ENCODE measurements at regions not wholly inside any gene's neighbourhood (a gene's known extent, or its start where the extent isn't known, plus 50 kb on each side); places are given as distances from the start of the nearest gene placed in this dataset.
A peak's percentile ranks its signal among the peaks of the same experiment; 100 is the strongest.

DNA sequence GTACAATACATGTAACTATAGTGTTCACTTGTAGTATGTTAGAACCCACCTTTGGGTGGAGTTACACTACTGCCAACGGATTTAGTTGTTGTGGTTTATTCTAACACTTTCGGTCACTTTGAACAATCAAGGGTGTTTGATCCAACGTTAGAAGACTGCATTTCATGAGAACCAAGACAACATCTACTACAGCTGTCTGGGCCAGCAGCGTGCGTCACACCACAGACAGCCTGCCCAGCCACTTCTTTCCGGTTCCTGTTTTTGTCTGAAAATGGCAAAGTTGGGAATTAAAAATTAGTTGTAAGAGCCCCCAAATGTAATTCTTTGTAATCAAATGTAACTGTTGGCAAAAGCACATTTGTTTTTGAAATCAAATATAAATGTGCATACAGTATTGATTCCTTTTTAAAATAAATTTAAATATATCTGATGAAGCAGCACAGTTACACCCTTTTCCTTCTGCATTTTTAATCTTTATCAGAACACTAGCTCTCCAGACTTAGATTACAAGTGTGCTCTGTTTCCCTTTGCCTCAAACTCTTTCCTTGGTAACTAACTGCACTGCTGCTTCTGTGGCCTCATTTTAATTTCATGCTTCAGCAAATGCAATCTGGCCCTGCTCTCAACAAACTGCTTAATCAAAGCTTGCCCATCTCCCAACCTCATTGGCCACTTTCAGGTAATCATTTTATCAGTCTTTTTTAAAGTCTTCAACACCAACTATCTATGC is 86.6 kb upstream of the DPH5 start:
- no peak overlapping the region for H3K4me3 ChIP-seq (replicated peaks in 1 of 2; ENCODE audit: low read depth in 2 of 2, low read length in 2 of 2)
- TF ChIP-seq, protein P1, sequence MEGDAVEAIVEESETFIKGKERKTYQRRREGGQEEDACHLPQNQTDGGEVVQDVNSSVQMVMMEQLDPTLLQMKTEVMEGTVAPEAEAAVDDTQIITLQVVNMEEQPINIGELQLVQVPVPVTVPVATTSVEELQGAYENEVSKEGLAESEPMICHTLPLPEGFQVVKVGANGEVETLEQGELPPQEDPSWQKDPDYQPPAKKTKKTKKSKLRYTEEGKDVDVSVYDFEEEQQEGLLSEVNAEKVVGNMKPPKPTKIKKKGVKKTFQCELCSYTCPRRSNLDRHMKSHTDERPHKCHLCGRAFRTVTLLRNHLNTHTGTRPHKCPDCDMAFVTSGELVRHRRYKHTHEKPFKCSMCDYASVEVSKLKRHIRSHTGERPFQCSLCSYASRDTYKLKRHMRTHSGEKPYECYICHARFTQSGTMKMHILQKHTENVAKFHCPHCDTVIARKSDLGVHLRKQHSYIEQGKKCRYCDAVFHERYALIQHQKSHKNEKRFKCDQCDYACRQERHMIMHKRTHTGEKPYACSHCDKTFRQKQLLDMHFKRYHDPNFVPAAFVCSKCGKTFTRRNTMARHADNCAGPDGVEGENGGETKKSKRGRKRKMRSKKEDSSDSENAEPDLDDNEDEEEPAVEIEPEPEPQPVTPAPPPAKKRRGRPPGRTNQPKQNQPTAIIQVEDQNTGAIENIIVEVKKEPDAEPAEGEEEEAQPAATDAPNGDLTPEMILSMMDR (IDR thresholded peaks at IDR 0.05; ENCODE audit: low read depth, low read length) = no peak
- DNase-seq (ENCODE audit: low read depth in 2 of 2) = peak in 1 of 2 donors; percentile 12

DNA sequence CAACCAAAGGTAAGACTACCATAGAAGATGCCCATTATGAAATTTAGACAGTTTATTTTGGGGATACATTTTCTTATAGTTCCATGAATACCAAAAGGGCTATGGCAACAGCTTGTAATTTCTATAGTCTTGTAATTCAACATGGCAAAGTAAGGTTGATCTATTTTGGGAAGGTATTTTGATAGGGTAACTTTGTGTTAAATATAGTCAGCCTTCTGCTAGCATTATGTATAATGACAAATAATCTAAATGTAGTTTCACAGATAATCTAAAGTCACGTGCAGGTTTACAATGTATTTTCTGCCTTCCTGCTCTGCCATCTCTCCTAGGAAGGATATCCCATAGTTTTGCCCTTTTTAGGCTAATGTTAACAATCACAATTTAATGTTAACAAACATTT is 85.9 kb upstream of the DPH5 start:
- DNase-seq (ENCODE audit: low read depth in 2 of 2) = no peak
- H3K4me3 ChIP-seq (replicated peaks in 1 of 2; ENCODE audit: low read depth in 2 of 2, low read length in 2 of 2) = no peak overlapping the region
- TF ChIP-seq, protein P1 (IDR thresholded peaks at IDR 0.05; ENCODE audit: low read depth, low read length) = no peak

GRCh38 chr1:101109791-101110190 is 84.2 kb upstream of the DPH5 start:
- TF ChIP-seq, protein P1 (IDR thresholded peaks at IDR 0.05; ENCODE audit: low read depth, low read length) = no peak
- no peak overlapping the region for H3K4me3 ChIP-seq (replicated peaks in 1 of 2; ENCODE audit: low read depth in 2 of 2, low read length in 2 of 2)
- DNase-seq (ENCODE audit: low read depth in 2 of 2) = no peak

DNA sequence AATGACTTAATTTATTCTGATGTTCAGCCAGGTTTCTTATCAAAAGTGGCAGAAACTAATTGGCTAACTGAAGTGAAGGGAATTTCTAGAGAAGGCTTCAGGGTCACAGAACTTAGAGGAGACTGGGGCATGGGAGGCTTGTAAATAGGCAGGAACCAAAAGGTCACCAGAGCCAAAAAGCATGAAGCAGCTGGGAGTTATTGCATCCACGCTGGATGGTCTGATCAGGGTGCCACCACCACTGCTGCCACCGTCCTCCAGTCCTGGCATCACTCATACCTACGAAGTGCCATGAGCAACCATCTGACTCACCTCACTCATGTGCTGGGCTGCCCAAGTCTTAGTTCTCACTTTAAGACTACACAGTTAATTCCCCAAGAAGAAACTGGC is 82.5 kb upstream of the DPH5 start:
- TF ChIP-seq, protein P1 (IDR thresholded peaks at IDR 0.05; ENCODE audit: low read depth, low read length) = no peak
- no peak overlapping the region for H3K4me3 ChIP-seq (replicated peaks in 1 of 2; ENCODE audit: low read depth in 2 of 2, low read length in 2 of 2)
- DNase-seq (ENCODE audit: low read depth in 2 of 2) = no peak

GRCh38 chr1:101107496-101108110 is 82.0 kb upstream of the DPH5 start:
- DNase-seq (ENCODE audit: low read depth in 2 of 2) = no peak
- TF ChIP-seq, protein P1 (IDR thresholded peaks at IDR 0.05; ENCODE audit: low read depth, low read length) = no peak
- no peak overlapping the region for H3K4me3 ChIP-seq (replicated peaks in 1 of 2; ENCODE audit: low read depth in 2 of 2, low read length in 2 of 2)

- peak; percentile 12 to 31 for DNase-seq (ENCODE audit: low read depth in 2 of 2)
- TF ChIP-seq, protein P1 (IDR thresholded peaks at IDR 0.05; ENCODE audit: low read depth, low read length) = no peak
- H3K4me3 ChIP-seq (replicated peaks in 1 of 2; ENCODE audit: low read depth in 2 of 2, low read length in 2 of 2) = no peak overlapping the region
Observed at GRCh38 chr1:101105877-101106276, 80.3 kb upstream of the DPH5 start.
